ENCODE measurements at regions not wholly inside any gene's neighbourhood (a gene's known extent, or its start where the extent isn't known, plus 50 kb on each side); places are given as distances from the start of the nearest gene placed in this dataset.
"Not testable (repeated sequence)": the region's sequence is repeated elsewhere in the genome, so short reads cannot be mapped to it uniquely, and the experiment has no call there.

- TF ChIP-seq, protein P1, sequence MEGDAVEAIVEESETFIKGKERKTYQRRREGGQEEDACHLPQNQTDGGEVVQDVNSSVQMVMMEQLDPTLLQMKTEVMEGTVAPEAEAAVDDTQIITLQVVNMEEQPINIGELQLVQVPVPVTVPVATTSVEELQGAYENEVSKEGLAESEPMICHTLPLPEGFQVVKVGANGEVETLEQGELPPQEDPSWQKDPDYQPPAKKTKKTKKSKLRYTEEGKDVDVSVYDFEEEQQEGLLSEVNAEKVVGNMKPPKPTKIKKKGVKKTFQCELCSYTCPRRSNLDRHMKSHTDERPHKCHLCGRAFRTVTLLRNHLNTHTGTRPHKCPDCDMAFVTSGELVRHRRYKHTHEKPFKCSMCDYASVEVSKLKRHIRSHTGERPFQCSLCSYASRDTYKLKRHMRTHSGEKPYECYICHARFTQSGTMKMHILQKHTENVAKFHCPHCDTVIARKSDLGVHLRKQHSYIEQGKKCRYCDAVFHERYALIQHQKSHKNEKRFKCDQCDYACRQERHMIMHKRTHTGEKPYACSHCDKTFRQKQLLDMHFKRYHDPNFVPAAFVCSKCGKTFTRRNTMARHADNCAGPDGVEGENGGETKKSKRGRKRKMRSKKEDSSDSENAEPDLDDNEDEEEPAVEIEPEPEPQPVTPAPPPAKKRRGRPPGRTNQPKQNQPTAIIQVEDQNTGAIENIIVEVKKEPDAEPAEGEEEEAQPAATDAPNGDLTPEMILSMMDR (IDR thresholded peaks at IDR 0.05), result not testable (repeated sequence)
- TF ChIP-seq POLR2A (IDR thresholded peaks at IDR 0.05), result not testable (repeated sequence)
Measured at GRCh38 chr2:41335573-41335972, 712.2 kb upstream of the PKDCC start.
